DND-41 (cell line): ENCODE measurements at regions not wholly inside any gene's neighbourhood (a gene's known extent, or its start where the extent isn't known, plus 50 kb on each side); places are given as distances from the start of the nearest gene placed in this dataset.

ENCODE experiments used
- ATAC-seq: fragments of 200-7000 bp; cut with Tn5 transposase; 3 replicates; pipeline ENCODE4 v1.9.1; 2021; ENCODE audit warnings: low read depth; ENCODE audit not compliant: insufficient read depth
- DNase-seq: peaks from one replicate; pipeline ENCODE4 v3.0.0-alpha.2; 2020
- H2AFZ ChIP-seq: 2 replicates; pipeline ENCODE4 v1.6.0; 2012; ENCODE audit warnings: low read depth, low read length
- H3K27ac ChIP-seq: 2 replicates; pipeline ENCODE4 v1.5.1; 2012; ENCODE audit warnings: low read length, inconsistent platforms
- H3K27me3 ChIP-seq: fragments of 200-600 bp; sonication (generic); 2 replicates; pipeline ENCODE4 v1.6.0; 2012; ENCODE audit warnings: low read length, mild to moderate bottlenecking, inconsistent platforms; ENCODE audit not compliant: insufficient read depth, poor library complexity
- H3K36me3 ChIP-seq: 2 replicates; pipeline ENCODE4 v1.5.1; 2012; ENCODE audit warnings: low read length, inconsistent platforms; ENCODE audit not compliant: insufficient read depth
- H3K4me1 ChIP-seq: 2 replicates; pipeline ENCODE4 v1.5.1; 2012; ENCODE audit warnings: mild to moderate bottlenecking, low read length; ENCODE audit not compliant: insufficient read depth
- H3K4me2 ChIP-seq: 2 replicates; pipeline ENCODE4 v1.6.0; 2012; ENCODE audit warnings: mild to moderate bottlenecking, moderate library complexity, low read length, inconsistent platforms; ENCODE audit not compliant: insufficient read depth
- H3K4me3 ChIP-seq, 2 experiments: fragments of 200-600 bp in 1 of 2; shearing (Covaris generic) in 1 of 2; 2 replicates each; pipeline ENCODE4 v1.5.1; 2012 to 2016; ENCODE audit warnings: inconsistent platforms in 2 of 2, low read length in 2 of 2, mild to moderate bottlenecking in 2 of 2, low read depth in 1 of 2, moderate library complexity in 1 of 2
- H3K79me2 ChIP-seq: 2 replicates; pipeline ENCODE4 v1.6.0; 2012; ENCODE audit warnings: low read length, inconsistent platforms; ENCODE audit not compliant: insufficient read depth
- H3K9ac ChIP-seq: 2 replicates; pipeline ENCODE4 v1.6.0; 2012; ENCODE audit warnings: low read depth, mild to moderate bottlenecking, inconsistent platforms, low read length, moderate library complexity
- H3K9me3 ChIP-seq: 2 replicates; pipeline ENCODE4 v1.5.1; 2012; ENCODE audit warnings: low read length, moderate library complexity, mild to moderate bottlenecking, inconsistent platforms; ENCODE audit not compliant: insufficient read depth, severe bottlenecking
- H4K20me1 ChIP-seq: 2 replicates; pipeline ENCODE4 v1.6.0; 2012; ENCODE audit warnings: low read length; ENCODE audit not compliant: insufficient read depth
- CTCF ChIP-seq: IDR thresholded peaks from 2 replicates; pipeline ENCODE4 v1.5.1; 2012; ENCODE audit warnings: borderline replicate concordance, low read length, moderate library complexity, mild to moderate bottlenecking; ENCODE audit not compliant: poor library complexity, severe bottlenecking; ENCODE audit errors: extremely low read depth
- EZH2 ChIP-seq: IDR thresholded peaks from 3 replicates; pipeline ENCODE4 v1.6.1; 2012; ENCODE audit warnings: borderline replicate concordance, low read depth, mild to moderate bottlenecking, moderate library complexity, low read length, inconsistent platforms; ENCODE audit not compliant: severe bottlenecking

GRCh38 chr16:62088731-62089410 is 52.6 kb upstream of the CDH8 start:
- Histone ChIP-seq H4K20me1 (no peaks in the 10 kb centered on the region), H3K9me3 (no peaks in the 10 kb centered on the region), H3K4me1 (no peaks in the 10 kb centered on the region), H3K36me3 (no peaks in the 10 kb centered on the region), H3K9ac (no peak overlapping the region), H3K27ac (no peak overlapping the region), H2AFZ (no peak overlapping the region), H3K4me3 (no peak overlapping the region), H3K4me2 (no peak overlapping the region), H3K79me2 (no peaks in the 10 kb centered on the region), H3K27me3 (no peaks in the 10 kb centered on the region)
- TF ChIP-seq CTCF (no peak), EZH2 (no peak)
- no peak for ATAC-seq
- DNase-seq, result no peak
